HUDEP-2 (cell line): ENCODE measurements at regions not wholly inside any gene's neighbourhood (a gene's known extent, or its start where the extent isn't known, plus 50 kb on each side); places are given as distances from the start of the nearest gene placed in this dataset.
"Not testable (repeated sequence)": the region's sequence is repeated elsewhere in the genome, so short reads cannot be mapped to it uniquely, and the experiment has no call there.

ENCODE experiments used
- DNase-seq, 76 experiments: peaks; one replicate each; lab custom pipeline; 2025; ENCODE audit not compliant: unreplicated experiment in 76 of 76; lab: John Stamatoyannopoulos, UW

GRCh38 chr4:146076081-146076480 is 99.4 kb upstream of the LSM6 start:
- no peak for DNase-seq

GRCh38 chr4:146073517-146073916 is 102.0 kb upstream of the LSM6 start:
- DNase-seq, result no peak

- no peak for DNase-seq
These were observed 103.1 kb upstream of the LSM6 start for GRCh38 chr4:146072376-146072775.

GRCh38 chr4:146071390-146071789 is 104.1 kb upstream of the LSM6 start:
- DNase-seq, result no peak

- DNase-seq, result no peak
These were observed 112.4 kb upstream of the LSM6 start for GRCh38 chr4:146063143-146063542.

- DNase-seq, result no peak
These were observed 113.2 kb upstream of the LSM6 start for GRCh38 chr4:146062340-146062739.

- no peak for DNase-seq
These were observed 113.7 kb upstream of the LSM6 start for GRCh38 chr4:146061610-146062334.

- no peak for DNase-seq
These were observed 115.7 kb upstream of the LSM6 start for GRCh38 chr4:146059865-146060264.

- DNase-seq, result no peak
These were observed 116.4 kb upstream of the LSM6 start for GRCh38 chr4:146059151-146059550.

- no peak for DNase-seq
These were observed 117.0 kb upstream of the LSM6 start for GRCh38 chr4:146058531-146058930.

GRCh38 chr4:146054676-146055075 is 116.1 kb upstream of the ZNF827 start:
- DNase-seq, result no peak

GRCh38 chr4:146053891-146054290 is 115.3 kb upstream of the ZNF827 start:
- DNase-seq, result no peak

- DNase-seq, result no peak
These were observed 113.2 kb upstream of the ZNF827 start for GRCh38 chr4:146051728-146052391.

- no peak for DNase-seq
These were observed 112.6 kb upstream of the ZNF827 start for GRCh38 chr4:146051223-146051622.

GRCh38 chr4:146049802-146050201 is 111.2 kb upstream of the ZNF827 start:
- DNase-seq, result no peak

GRCh38 chr4:146047768-146048167 is 109.1 kb upstream of the ZNF827 start:
- DNase-seq, result not testable (repeated sequence)

GRCh38 chr4:146041139-146042004 is 102.7 kb upstream of the ZNF827 start:
- DNase-seq, result no peak

GRCh38 chr4:146040623-146041022 is 102.0 kb upstream of the ZNF827 start:
- DNase-seq, result no peak

GRCh38 chr4:146033149-146033548 is 94.5 kb upstream of the ZNF827 start:
- no peak for DNase-seq

- no peak for DNase-seq
These were observed 93.7 kb upstream of the ZNF827 start for GRCh38 chr4:146032234-146032860.
